CD4-positive, alpha-beta T cell treated with Interleukin-1 beta for 1 hour (primary cell): ENCODE measurements at regions not wholly inside any gene's neighbourhood (a gene's known extent, or its start where the extent isn't known, plus 50 kb on each side); places are given as distances from the start of the nearest gene placed in this dataset.
"Not testable (repeated sequence)": the region's sequence is repeated elsewhere in the genome, so short reads cannot be mapped to it uniquely, and the experiment has no call there.

Experiments used
- DNase-seq, 2 donors: peaks; one replicate each; pipeline ENCODE4 v3.0.0-alpha.2; 2020 to 2022

DNA sequence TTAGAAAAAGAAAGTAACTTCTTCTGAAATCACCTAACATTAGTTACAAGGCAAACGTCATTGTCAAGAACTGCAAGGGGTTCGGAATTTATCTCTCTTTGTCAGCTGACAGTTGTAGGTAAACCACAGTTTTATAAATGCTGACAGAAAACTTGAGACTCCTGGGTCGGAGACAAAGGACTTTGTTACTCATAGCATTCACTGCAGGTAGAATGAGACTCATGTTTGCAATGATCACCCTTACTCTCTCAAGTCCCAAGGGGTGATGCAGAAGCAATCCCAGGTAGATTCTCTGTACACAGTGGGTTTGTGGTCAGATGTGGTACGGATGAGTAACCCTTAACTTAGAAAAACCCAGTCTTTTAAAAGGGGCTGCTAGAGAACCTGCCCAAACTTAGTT, 757.8 kb downstream of the TRIB2 start:
- DNase-seq, result no peak

DNA sequence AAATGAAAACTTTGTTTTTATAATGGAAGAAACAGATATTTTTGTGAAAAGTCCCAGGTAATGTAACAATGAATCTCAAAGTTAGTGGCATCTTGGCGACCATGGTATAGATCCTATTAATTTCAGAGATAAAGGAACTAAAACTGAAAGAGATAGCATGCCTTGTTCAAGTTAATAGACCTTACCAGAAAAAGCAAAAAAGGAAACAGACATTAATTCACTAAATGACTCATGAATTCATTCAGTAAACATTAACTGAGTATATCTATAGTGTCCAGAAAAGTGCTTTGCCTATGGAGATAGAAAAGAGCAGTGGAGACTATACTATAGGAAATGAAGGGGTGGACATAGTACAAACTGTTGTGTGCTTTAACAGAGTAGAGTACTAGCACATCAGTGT, 763.3 kb downstream of the TRIB2 start:
- no peak for DNase-seq

DNA sequence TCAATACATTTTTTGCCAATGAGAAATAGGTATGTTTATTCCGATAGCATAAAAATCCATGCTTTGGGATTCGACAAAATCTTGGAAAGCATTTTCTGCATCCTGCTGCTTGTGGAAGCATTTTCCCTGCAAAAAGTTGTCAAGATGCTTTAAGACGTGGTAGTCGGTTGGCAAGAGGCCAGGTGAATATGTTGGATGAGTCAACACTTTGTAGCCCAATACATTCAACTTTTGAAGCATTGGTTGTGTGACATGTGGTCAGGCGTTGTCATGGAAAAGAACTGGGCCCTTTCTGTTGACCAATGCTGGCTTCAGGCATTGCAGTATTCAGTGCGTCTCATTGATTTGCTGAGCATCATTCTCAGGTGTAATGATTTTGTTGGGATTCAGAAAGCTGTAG, 764.5 kb downstream of the TRIB2 start:
- DNase-seq, result no peak

DNA sequence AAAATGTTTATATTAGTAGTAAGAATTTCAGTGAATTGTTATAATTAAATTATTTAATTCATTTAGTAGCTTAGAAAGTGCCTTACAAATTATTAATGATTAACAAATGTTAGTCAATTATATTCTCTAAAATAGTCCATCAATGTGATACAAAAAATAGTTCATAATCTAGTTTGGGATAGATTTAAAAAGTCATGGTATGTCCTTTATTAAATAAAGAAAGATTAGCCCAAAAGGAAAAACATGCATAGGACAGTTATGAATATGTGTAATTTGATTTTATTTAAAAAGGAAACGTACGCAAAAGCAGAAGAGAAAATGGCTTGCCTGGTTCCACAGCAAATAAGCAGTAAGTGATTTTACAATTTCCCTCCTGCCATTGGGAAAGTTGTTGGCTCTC, 768.5 kb downstream of the TRIB2 start:
- DNase-seq, result no peak

DNA sequence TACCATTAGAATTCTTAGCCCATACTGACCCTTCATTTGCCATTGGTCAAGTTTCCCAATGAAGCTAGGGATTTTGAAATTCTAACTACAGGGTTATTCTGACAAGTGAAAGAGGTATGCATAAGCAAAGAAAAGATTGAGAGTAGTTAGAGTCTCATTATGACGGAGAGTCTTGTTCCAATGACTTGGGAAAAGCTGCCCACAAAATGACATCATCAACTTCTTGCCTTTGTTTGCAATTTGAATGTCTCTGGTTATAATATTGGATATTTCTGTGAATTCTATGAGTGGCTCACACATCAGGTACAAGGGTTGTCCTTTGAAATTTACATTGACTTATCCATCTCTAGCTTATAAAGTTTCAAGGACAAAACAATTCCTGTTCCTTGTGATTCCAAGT, 772.2 kb downstream of the TRIB2 start:
- DNase-seq, result no peak

DNA sequence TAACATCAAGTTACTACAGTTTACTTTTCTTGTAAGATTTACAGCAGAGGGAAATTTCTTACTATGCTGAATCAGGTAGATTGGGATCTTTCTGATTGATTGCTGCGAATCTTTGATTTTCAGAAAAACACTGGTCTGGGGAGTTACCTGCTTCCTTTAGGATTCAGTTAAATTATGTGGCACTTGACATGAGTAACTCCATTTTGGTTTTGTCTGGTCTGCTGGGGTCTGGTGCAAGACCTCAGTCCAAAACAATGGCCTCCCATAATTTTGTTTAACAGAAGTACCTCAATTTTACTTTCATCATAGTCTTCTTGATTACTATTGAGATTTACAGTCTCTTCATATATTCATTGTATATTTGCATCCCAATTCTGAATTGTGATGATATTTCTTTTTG, 775.5 kb downstream of the TRIB2 start:
- DNase-seq, result no peak

DNA sequence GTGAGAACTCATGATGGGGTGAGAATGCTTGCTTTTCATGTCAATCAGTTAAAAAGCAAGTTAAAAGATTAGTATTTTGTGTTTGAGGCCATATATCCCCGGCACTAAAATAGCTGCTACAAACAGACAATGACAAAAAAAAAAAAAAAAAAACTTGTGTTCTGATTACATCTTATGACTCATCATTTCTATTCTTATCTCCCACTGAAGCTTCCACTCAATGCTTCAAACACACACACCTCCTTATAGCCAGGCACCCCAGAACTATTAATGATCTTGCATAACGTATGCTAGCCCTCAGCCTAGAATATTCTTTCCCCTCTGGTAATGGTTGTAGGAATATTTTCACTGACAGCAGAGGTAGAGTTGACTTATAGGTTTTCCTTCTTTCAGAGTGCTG, 778.3 kb downstream of the TRIB2 start:
- DNase-seq, result no peak

DNA sequence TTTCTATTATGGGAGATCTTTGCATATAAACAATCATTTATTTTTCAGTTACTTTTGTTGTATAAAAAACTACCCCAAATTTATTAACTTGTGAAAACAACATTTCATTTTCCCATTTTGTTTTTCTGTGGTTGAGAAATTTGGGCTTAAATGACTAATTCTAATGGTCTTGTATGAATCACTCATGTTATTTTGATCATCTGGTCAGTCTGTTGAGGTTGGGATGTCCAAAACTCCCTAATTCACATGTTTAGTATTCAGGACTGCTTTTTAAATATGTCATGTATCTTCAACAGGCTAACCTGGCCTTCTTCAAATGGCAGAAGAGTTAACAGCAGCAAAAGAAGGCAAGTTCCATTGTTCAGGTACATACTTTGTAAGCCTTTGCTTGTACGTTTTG, 788.1 kb downstream of the TRIB2 start:
- DNase-seq, result no peak

DNA sequence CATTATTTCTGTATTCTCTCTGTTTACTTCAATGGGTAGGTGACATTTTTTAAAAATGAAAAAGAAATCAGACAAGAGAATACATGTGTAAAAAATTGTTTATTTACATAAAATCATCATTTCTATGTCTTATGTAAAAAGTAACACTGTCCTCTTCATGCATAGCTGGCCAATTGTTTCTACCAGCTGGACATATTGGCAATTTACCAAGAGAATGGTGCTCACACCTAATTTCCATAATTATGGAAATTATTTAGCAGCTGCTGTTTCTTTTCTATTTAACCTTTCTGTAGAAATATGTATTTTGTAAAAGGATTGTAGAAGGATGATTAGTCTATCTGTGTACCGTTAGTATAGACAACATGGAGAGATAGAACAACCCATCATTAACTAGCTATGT, 791.9 kb downstream of the TRIB2 start:
- DNase-seq, result no peak

DNA sequence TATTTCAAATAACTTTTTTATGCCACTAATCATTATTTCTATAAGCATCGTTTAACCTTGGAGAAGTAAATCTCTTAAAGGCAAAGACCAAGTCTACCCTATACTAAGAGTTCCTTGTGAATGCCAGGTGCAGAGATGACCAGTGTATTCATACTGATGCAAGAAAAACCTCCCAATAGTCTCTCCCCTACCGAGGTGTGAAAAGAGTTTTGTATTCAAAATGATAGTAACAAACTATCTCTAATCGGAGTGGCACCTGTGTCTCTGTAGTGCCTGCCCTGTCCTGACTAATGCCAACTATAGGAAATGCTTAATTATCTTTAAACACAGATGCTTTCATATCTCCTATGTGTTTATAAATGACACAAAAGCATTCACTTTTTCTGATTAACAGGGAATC, 798.5 kb downstream of the TRIB2 start:
- no peak for DNase-seq

DNA sequence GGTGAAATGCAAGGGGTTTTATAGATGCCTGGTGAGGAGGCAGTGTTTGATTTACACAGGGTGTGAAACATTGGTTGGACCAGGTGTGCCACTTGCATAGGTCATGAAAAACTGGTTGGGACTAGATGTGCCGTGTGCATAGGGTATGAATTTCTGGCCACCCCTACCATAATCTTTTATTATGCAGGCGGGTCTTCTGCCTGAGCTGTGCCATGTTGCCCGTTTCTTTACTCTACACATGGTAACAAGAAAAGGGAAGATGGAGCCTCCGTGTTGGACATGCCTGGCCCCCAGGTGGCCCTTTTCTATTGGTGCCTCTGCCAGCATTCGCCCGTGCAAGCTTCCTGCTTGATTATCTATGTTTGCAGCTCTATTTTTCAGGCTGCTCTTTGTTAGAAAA, 805.4 kb downstream of the TRIB2 start:
- DNase-seq, result no peak

DNA sequence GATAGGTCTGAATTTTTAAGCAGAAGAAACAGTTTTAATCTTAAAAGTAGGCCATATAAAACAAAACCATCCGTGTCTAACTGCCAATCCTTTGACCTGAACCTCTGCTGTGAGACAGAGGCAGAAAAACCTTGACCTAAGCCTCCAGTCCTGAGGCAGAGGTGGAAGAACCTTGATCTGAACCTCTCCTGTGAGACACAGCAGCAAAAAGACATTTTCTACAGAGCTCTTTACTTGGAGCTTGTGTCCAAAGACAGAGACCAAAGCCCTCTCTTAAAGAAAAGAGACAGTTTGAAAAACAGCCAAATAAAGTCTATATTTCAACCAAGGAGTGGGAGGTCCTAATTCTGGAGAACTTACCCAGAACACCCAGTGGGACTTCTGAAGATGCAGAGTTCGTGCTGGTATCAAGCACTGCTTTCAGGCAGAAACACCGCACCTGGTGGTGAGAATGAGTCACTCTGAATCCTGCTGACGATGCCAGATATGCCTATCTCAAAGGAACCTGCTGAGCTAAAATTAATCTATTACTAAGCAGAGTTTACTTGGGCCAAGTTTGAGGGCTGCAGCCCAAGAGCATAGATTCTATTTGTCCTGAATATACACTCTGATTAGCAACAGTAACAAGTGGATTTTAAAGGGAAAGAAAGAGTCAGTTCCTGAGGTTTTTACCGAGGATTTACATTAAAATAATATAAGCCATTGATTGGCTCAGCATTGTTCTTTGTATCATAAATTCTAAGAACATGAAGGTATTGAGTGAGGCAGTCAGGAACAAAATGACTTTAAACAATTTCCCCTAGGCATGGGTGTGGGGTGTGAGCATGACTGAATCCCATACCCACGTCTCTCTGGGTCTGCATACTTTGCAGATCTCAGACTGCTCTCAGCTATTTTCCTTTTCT, 806.4 kb downstream of the TRIB2 start:
- no peak for DNase-seq

DNA sequence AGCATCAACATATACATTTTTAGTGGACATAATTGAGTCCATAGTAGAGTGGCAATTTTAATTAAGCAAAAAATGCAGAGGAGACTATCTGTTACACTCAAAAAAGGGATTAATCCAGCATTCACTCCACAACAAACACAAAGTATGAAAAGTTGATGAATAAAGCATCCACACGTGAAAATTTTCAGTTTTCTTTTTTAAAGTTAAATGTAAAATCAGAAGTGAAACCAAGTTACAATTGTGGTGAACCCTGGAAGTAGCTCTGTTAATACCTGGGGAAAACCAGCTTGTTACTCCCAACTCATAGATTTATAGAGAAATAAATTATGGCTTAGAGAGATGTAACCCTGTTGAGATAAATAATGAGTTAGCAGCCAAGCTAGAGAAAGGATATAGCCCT, 807.8 kb downstream of the TRIB2 start:
- no peak for DNase-seq

DNA sequence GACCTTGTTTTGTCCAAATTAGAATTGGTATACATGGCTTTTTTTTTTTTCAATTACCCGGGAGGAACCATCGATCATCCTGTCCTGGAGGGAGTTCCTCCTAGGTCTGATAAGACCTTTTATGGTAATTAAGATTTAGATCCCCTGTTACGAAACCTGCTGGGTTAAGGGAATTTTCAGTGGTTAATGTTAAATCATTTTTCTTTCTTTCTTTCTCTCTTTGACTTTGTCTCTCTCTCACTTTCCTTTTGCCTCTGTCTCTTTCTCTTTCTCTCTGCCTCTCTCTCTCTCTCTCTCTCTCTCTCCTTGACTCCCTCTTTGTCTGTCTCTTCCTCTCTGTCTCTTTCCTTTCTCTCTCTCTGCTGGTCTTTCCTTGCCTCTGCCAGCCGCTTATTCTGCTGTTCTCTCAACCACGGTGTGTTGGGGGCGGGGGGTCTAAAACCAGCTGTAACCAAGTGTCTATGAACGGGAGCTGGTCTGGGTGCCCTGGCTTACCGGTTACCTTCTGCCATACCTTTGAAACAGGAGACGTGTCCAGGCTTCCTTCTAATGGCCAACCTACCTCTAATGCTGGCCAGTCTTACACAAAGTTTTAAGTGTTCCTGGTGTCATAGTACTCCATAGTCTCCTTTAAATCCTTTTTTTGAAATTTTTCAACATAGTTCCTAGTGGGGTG, 815.1 kb downstream of the TRIB2 start:
- DNase-seq, result not testable (repeated sequence)

DNA sequence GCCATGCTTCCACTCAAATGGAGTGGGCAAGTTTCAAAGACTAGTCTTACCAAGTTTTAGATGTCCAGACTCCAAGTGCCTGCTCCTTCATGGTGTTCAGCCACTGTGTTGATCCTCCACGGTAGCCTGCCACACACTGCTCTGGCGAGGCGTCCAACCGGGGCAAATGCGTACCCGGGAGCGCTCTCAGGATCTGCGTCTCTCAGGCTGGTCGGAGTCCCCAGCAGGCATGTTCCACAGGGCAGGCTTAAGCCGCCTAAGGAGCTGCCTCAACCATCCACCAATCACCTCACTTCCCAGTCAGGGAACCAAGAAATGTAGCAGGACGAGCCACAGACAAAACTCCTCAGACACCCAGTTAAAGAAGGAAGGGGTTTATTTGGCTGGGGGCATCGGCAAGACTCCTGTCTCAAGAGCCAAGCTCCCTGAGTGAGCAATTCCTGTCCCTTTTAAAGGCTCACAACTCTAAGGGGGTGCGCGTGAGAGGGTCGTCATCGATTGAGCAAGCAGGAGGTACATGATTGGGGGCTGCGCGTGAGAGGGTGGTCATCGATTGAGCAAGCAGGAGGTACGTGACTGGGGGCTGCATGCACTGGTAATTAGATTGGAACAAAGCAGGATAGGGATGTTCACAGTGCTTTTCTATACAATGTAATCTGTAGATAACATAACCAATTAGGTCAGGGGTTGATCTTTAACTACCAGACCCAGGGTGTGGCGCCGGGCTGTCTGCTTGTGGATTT, 816.2 kb downstream of the TRIB2 start:
- DNase-seq, result not testable (repeated sequence)

DNA sequence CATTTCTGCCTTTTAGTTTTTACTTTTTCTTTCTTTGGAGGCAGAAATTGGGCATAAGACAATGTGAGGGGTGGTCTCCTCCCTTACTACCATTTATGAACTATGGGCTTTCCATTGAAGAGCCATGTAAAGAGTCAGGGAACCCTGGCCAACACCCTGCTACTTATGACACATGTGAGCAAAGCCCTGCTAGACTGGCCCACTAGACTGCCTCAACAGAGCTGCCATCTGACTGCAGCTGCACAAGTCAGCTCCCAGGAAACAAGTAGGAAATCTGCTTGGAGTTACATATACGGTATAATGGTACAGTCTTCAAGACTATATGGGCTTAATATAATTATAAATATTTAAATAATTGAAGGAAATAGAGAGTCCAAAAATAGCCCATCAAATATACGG, 816.8 kb downstream of the TRIB2 start:
- DNase-seq, result no peak

DNA sequence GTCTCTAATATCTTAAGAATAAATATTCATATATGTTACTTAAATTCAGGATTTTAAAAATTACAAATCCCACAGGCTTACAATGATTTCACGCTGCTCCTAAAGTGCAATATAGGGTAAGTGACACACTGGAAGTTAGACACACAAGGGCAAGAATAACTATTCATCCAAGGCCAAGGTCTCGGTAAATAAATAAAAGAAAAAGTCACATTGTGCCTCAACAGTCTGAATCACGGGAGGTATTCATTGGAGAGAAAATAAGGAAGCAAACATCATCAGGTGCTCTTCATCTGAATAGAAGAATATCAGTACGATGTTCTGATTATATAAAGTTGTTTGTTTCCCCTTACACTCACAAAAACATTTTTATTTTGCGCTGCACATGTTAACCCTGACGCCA, 820.2 kb downstream of the TRIB2 start:
- DNase-seq, result no peak

DNA sequence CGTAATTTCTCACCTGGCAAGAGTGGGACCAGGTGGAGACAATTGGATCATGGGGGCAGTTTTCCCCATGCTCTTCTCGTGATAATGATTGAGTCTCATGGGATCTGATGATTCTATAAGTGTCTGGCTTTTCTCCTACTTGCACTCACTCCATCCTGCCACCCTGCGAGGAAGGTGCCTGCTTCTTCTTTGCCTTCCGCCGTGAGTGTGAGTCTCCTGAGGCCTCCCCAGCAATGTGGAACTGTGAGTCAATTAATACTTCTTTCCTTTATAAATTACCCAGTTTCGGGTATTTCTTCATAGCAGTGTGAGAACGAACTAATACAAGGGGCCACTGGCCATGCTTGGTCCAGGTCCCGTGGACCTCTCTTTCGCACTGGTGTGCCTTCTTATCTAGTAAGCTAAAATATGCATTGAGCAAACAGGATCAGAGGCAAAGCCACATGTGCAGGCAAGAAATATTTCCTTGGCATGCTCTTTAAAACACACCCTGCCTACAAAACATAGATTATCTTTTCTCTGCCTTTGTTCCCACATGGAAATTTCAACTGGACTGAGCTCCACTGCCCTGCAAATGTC, 821.1 kb downstream of the TRIB2 start:
- no peak for DNase-seq

DNA sequence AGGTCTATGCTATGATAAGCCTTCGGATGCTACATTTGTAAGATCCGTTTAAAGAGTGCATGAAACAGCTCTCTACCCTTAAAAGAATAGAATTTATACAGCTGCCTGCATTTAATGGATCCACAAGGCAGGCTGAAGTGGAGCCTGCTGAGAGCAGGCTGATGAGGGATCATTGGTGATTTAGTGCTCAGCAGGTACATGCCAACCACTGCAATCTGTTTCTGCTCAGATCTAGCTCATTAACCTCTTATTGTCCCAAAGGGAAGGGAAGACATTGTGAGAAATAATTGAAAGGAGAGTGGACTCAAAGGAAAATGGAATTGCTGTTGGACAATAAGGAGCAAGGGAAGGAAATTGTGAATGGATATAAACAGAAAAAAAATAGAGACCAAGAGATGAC, 822.6 kb downstream of the TRIB2 start:
- no peak for DNase-seq

DNA sequence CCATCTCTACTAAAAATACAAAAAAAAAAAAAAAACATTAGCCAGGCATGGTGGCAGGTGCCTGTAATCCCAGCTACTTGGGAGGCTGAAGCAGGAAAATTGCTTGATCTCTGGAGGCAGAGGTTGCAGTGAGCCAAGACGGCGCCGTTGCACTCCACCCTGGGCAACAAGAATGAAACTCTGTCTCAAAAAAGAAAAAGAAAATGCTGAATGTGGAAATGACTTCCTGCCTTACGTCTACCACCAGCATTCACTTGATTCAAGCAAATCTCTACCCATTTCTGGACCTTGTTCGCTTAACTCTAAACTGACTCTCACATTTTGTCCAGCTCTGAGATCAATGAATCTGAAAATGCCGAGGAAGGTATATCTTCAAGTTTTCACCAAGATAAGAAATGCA, 825.3 kb downstream of the TRIB2 start:
- no peak for DNase-seq

DNA sequence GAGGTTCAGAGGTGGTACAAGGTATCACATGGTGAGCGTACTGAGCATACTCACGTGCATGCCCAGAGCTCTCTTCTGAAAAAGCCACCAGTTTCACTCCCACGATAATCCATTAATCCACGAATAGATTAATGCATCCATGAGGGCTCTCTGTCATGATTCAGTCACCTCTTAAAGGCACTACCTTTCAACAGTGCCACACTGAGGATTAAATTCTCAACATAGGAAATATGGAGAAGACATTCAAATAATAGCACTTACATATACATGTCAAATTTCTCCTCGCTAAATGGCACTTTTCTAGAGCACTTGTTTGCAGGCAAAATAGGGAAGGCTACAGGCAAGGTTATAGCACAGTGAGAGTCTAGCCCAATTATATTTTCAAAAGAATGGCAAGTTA, 825.9 kb downstream of the TRIB2 start:
- no peak for DNase-seq

DNA sequence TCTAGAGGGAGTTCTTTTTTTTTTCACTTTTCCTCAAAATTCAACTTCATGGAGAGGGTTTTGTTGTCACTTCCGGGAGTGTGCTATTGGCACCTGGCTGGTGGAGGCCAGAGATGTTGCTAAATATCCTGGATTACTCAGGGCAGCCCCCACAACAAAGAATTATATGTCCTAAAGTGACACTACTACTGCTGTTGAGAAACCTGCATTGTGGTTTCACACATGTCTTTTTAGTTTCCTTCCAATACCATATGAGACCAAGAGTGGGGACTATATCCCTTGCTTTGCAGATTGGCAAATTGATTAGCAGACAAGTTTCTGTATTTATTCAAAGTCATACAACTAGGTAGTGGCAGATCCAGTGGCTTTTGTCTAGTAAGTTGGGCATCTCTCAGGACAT, 826.8 kb downstream of the TRIB2 start:
- DNase-seq, result no peak

DNA sequence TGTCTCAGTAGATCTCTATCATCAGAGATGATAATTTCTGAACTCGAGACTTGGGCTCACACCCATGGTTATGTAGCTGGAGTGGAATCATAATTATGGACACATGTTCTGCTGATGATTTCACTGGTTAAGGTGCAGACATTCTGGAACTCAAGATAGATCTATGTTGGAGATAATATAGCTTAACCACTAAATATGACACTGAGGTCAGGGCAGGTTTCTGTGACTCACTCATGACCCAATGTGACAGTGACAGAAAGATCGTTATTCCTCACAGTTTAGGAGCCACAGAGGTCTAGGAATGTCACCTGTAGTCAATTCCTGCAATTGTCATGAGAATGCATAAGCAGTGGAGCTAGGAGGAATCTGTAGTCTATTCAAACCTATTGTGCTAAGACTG, 828.6 kb downstream of the TRIB2 start:
- DNase-seq, result no peak

DNA sequence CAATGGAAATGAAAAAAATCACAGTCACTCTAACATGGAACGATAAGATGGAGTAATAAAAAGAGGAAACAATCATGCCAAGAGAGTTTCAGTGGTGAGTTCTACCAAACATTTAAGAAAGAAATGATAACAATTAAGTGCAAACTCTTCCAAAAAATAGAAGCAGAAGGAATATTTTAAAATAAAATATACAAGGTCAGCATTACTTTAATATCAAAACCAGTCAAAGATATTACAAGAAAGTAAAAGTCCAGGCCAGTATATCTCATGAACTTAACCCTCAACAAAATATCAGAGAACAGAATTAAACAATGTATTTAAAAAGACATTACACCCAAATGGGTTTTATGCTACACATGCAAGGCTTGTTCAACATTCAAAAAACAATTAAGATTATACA, 829.4 kb downstream of the TRIB2 start:
- DNase-seq, result no peak
